Neural crest cell (in vitro differentiated cells): ENCODE measurements at regions not wholly inside any gene's neighbourhood (a gene's known extent, or its start where the extent isn't known, plus 50 kb on each side); places are given as distances from the start of the nearest gene placed in this dataset.

Experiments
- DNase-seq: peaks from one replicate; pipeline ENCODE4 v3.0.0; 2021; ENCODE audit warnings: low read depth, mixed read lengths, low spot score
- H3K27ac Mint-ChIP-seq: one replicate; pipeline ENCODE4 v1.8.0; 2021; ENCODE audit warnings: mild to moderate bottlenecking, mixed read lengths; ENCODE audit not compliant: unreplicated experiment
- H3K27me3 Mint-ChIP-seq: 2 replicates; pipeline ENCODE4 v1.8.0; 2021; ENCODE audit warnings: low read depth, mild to moderate bottlenecking, mixed read lengths
- H3K36me3 Mint-ChIP-seq: 2 replicates; pipeline ENCODE4 v1.8.0; 2021; ENCODE audit warnings: low read depth, mild to moderate bottlenecking, mixed read lengths
- H3K4me1 Mint-ChIP-seq: 2 replicates; pipeline ENCODE4 v1.8.0; 2021; ENCODE audit warnings: mixed read lengths
- H3K4me3 Mint-ChIP-seq: one replicate; pipeline ENCODE4 v1.8.0; 2021; ENCODE audit warnings: mild to moderate bottlenecking, mixed read lengths
- H3K9me3 Mint-ChIP-seq: 2 replicates; pipeline ENCODE4 v1.8.0; 2021; ENCODE audit warnings: mixed read lengths
- CTCF ChIP-seq: fragments of 200-600 bp; sonication (generic); conservative IDR thresholded peaks from 2 replicates; pipeline ENCODE4 v1.5.0; 2021; ENCODE audit warnings: antibody characterized with exemption, mild to moderate bottlenecking

- Mint-ChIP-seq H3K36me3 (no peaks in the 10 kb centered on the region), H3K9me3 (peaks cover 15% of the 10 kb centered on the region), H3K27ac (no peak overlapping the region), H3K4me1 (no peaks in the 10 kb centered on the region), H3K4me3 (no peak overlapping the region), H3K27me3 (no peaks in the 10 kb centered on the region)
- no peak for DNase-seq
- no peak for TF ChIP-seq CTCF
Measured at GRCh38 chr6:8914700-8915099, 479.4 kb upstream of the SLC35B3 start.

GRCh38 chr6:8908638-8909037, 473.3 kb upstream of the SLC35B3 start:
- Mint-ChIP-seq H3K27me3 (no peaks in the 10 kb centered on the region), H3K27ac (no peak overlapping the region), H3K4me3 (no peak overlapping the region), H3K9me3 (peaks cover 13% of the 10 kb centered on the region), H3K36me3 (no peaks in the 10 kb centered on the region), H3K4me1 (no peaks in the 10 kb centered on the region)
- TF ChIP-seq CTCF = no peak
- DNase-seq = no peak

- Mint-ChIP-seq H3K27me3 (no peaks in the 10 kb centered on the region), H3K4me1 (no peaks in the 10 kb centered on the region), H3K4me3 (no peak overlapping the region), H3K9me3 (peaks cover 6% of the 10 kb centered on the region), H3K27ac (no peak overlapping the region), H3K36me3 (no peaks in the 10 kb centered on the region)
- no peak for TF ChIP-seq CTCF
- no peak for DNase-seq
Measured at GRCh38 chr6:8906699-8907098, 471.4 kb upstream of the SLC35B3 start.

GRCh38 chr6:8905757-8906156, 470.4 kb upstream of the SLC35B3 start:
- H3K4me3 Mint-ChIP-seq = no peak overlapping the region
- no peak for DNase-seq
- no peaks in the 10 kb centered on the region for H3K27me3 Mint-ChIP-seq
- H3K9me3 Mint-ChIP-seq = peaks cover 3% of the 10 kb centered on the region
- TF ChIP-seq CTCF = no peak
- H3K27ac Mint-ChIP-seq = no peak overlapping the region
- no peaks in the 10 kb centered on the region for H3K4me1 Mint-ChIP-seq
- no peaks in the 10 kb centered on the region for H3K36me3 Mint-ChIP-seq

GRCh38 chr6:8904754-8905153, 469.4 kb upstream of the SLC35B3 start:
- Mint-ChIP-seq H3K27me3 (no peaks in the 10 kb centered on the region), H3K4me1 (no peaks in the 10 kb centered on the region), H3K36me3 (no peaks in the 10 kb centered on the region), H3K9me3 (peaks cover 3% of the 10 kb centered on the region), H3K27ac (no peak overlapping the region), H3K4me3 (no peak overlapping the region)
- no peak for DNase-seq
- peak; percentile 43 for TF ChIP-seq CTCF

GRCh38 chr6:8900056-8900455, 464.7 kb upstream of the SLC35B3 start:
- DNase-seq = no peak
- H3K36me3 Mint-ChIP-seq = no peaks in the 10 kb centered on the region
- no peak for TF ChIP-seq CTCF
- no peak overlapping the region for H3K27ac Mint-ChIP-seq
- H3K9me3 Mint-ChIP-seq = peaks cover 3% of the 10 kb centered on the region
- H3K4me3 Mint-ChIP-seq = no peak overlapping the region
- H3K27me3 Mint-ChIP-seq = no peaks in the 10 kb centered on the region
- H3K4me1 Mint-ChIP-seq = no peaks in the 10 kb centered on the region
